ENCODE measurements at regions not wholly inside any gene's neighbourhood (a gene's known extent, or its start where the extent isn't known, plus 50 kb on each side); places are given as distances from the start of the nearest gene placed in this dataset.

DNA sequence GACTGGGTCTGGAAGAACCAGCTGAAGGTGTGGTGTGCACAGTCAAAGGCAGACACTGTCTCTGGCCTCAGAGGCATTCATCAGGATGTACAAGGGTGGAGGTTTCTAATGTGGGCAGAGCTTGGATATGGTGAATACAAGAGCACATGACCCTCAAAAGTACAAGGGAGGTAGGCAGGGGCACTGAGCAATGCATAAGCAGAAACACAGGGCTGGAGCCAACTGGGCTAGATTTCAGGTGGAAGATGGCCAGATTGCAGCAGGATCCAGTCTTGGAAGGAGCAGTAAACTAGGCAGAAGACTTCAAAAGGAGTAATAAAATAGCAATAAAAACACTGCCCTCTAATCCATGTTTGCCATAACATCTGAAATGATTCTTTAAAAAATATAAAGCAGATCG lies 417.1 kb downstream of the OLFM4 start:
- Histone ChIP-seq H3K36me3 (replicated peaks in 1 of 2; ENCODE audit: control insufficient read depth in 1 of 2, insufficient read depth in 2 of 2, low read length in 2 of 2) (no peaks in the 10 kb centered on the region), H3K79me2 (ENCODE audit: insufficient read depth, low read length) (no peaks in the 10 kb centered on the region), H3K27ac (ENCODE audit: low read depth in 1 of 2, low read length in 2 of 2) (no peak overlapping the region), H4K20me1 (ENCODE audit: insufficient read depth, low read length) (no peaks in the 10 kb centered on the region), H3K4me2 (replicated peaks; ENCODE audit: extremely low read depth, low read length, poor library complexity, severe bottlenecking) (no peak overlapping the region), H3K27me3 (ENCODE audit: control insufficient read depth in 2 of 2, insufficient read depth in 2 of 2, low read length in 2 of 2) (no peaks in the 10 kb centered on the region), H3K9me3 (replicated peaks in 1 of 2; ENCODE audit: control insufficient read depth in 1 of 2, insufficient read depth in 1 of 2, low read length in 2 of 2) (peaks cover 23 to 37% of the 10 kb centered on the region in 2 donors), H3K9ac (ENCODE audit: insufficient read depth, low read length, poor library complexity, severe bottlenecking) (no peak overlapping the region), H3K4me1 (ENCODE audit: control insufficient read depth in 1 of 2, insufficient read depth in 2 of 2, low read length in 2 of 2) (no peaks in the 10 kb centered on the region), H2AFZ (ENCODE audit: insufficient read depth, low read depth, low read length, poor library complexity, severe bottlenecking) (no peak overlapping the region), H3K4me3 (replicated peaks in 1 of 3; ENCODE audit: low read depth in 2 of 3, low read length in 3 of 3) (no peak overlapping the region)
- no peak for DNase-seq
- no peak overlapping the region for H3K4me3 Mint-ChIP-seq
- intact Hi-C loops (cut with micrococcal nuclease), result no loop called here
- peaks cover 0 to under 1% (median 0%) of the 10 kb centered on the region in 3 donors for H3K27me3 Mint-ChIP-seq (ENCODE audit: low read depth in 3 of 3)
- no peaks in the 10 kb centered on the region for H3K4me1 Mint-ChIP-seq
- TF ChIP-seq, protein P1, sequence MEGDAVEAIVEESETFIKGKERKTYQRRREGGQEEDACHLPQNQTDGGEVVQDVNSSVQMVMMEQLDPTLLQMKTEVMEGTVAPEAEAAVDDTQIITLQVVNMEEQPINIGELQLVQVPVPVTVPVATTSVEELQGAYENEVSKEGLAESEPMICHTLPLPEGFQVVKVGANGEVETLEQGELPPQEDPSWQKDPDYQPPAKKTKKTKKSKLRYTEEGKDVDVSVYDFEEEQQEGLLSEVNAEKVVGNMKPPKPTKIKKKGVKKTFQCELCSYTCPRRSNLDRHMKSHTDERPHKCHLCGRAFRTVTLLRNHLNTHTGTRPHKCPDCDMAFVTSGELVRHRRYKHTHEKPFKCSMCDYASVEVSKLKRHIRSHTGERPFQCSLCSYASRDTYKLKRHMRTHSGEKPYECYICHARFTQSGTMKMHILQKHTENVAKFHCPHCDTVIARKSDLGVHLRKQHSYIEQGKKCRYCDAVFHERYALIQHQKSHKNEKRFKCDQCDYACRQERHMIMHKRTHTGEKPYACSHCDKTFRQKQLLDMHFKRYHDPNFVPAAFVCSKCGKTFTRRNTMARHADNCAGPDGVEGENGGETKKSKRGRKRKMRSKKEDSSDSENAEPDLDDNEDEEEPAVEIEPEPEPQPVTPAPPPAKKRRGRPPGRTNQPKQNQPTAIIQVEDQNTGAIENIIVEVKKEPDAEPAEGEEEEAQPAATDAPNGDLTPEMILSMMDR (IDR thresholded peaks at IDR 0.05), result no peak
- peaks cover 11 to 21% (median 18%) of the 10 kb centered on the region in 7 donors for H3K9me3 Mint-ChIP-seq
- H3K27ac Mint-ChIP-seq, result no peak overlapping the region
- no peaks in the 10 kb centered on the region for H3K36me3 Mint-ChIP-seq
- WGBS (ENCODE audit: insufficient coverage), result no CpG with 5 or more reads among the region's 1 CpG

DNA sequence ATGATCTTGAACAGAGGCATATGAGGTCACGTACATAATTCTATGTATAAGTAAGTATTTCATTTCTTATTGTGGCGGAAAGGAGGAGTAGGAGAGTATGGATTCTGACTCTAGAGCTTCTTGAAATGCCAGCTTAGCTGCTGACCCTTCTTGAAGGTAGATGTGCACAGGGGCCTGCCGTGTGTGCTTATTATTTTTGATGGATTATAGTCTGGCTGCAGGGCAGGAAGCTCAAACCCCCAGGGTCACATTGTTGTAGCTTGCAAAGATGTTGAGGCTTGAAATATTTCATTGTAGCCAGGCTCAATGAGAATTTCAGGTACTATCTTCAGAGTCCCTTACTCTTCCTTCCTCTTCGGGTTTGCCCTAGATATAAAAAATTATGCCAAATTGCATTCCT lies 418.8 kb downstream of the OLFM4 start:
- TF ChIP-seq, protein P1 (IDR thresholded peaks at IDR 0.05), result no peak
- Histone ChIP-seq H3K4me1 (ENCODE audit: control insufficient read depth in 1 of 2, insufficient read depth in 2 of 2, low read length in 2 of 2) (no peaks in the 10 kb centered on the region), H3K36me3 (replicated peaks in 1 of 2; ENCODE audit: control insufficient read depth in 1 of 2, insufficient read depth in 2 of 2, low read length in 2 of 2) (no peaks in the 10 kb centered on the region), H4K20me1 (ENCODE audit: insufficient read depth, low read length) (no peaks in the 10 kb centered on the region), H3K4me3 (replicated peaks in 1 of 3; ENCODE audit: low read depth in 2 of 3, low read length in 3 of 3) (no peak overlapping the region), H3K27ac (ENCODE audit: low read depth in 1 of 2, low read length in 2 of 2) (no peak overlapping the region), H2AFZ (ENCODE audit: insufficient read depth, low read depth, low read length, poor library complexity, severe bottlenecking) (no peak overlapping the region), H3K4me2 (replicated peaks; ENCODE audit: extremely low read depth, low read length, poor library complexity, severe bottlenecking) (no peak overlapping the region), H3K9me3 (replicated peaks in 1 of 2; ENCODE audit: control insufficient read depth in 1 of 2, insufficient read depth in 1 of 2, low read length in 2 of 2) (peaks cover 31 to 46% of the 10 kb centered on the region in 2 donors), H3K27me3 (ENCODE audit: control insufficient read depth in 2 of 2, insufficient read depth in 2 of 2, low read length in 2 of 2) (no peaks in the 10 kb centered on the region), H3K9ac (ENCODE audit: insufficient read depth, low read length, poor library complexity, severe bottlenecking) (no peak overlapping the region), H3K79me2 (ENCODE audit: insufficient read depth, low read length) (no peaks in the 10 kb centered on the region)
- intact Hi-C loops (cut with micrococcal nuclease), result no loop called here
- H3K27me3 Mint-ChIP-seq (ENCODE audit: low read depth in 3 of 3), result peaks cover 0 to 2% (median 0%) of the 10 kb centered on the region in 3 donors
- H3K9me3 Mint-ChIP-seq, result peaks cover 15 to 29% (median 26%) of the 10 kb centered on the region in 7 donors
- H3K4me3 Mint-ChIP-seq, result no peak overlapping the region
- no peak overlapping the region for H3K27ac Mint-ChIP-seq
- WGBS (ENCODE audit: insufficient coverage), result 80% methylated on average over 2 of the region's 4 CpGs
- H3K4me1 Mint-ChIP-seq, result no peaks in the 10 kb centered on the region
- DNase-seq, result no peak
- no peaks in the 10 kb centered on the region for H3K36me3 Mint-ChIP-seq
